Testis (tissue), 2 donors: ENCODE measurements at regions not wholly inside any gene's neighbourhood (a gene's known extent, or its start where the extent isn't known, plus 50 kb on each side); places are given as distances from the start of the nearest gene placed in this dataset.

ENCODE experiments used
- DNase-seq: peaks from one replicate; pipeline ENCODE4 v3.0.0-alpha.2; 2019
- H3K27ac ChIP-seq, 2 donors: fragments of 200-600 bp; sonication (generic); one replicate each; pipeline ENCODE4 v1.5.1; 2019
- H3K27me3 ChIP-seq: fragments of 200-600 bp; sonication (generic); one replicate; pipeline ENCODE4 v1.5.1; 2019
- H3K36me3 ChIP-seq: fragments of 200-600 bp; sonication (generic); one replicate; pipeline ENCODE4 v1.5.1; 2017; ENCODE audit warnings: low read depth; ENCODE audit errors: missing control alignments
- H3K4me1 ChIP-seq: fragments of 200-600 bp; sonication (generic); one replicate; pipeline ENCODE4 v1.5.1; 2019
- H3K4me3 ChIP-seq, 2 donors: fragments of 200-600 bp; sonication (generic); one replicate each; pipeline ENCODE4 v1.5.1; 2017 to 2019
- H3K9me3 ChIP-seq: fragments of 200-600 bp; sonication (generic); one replicate; pipeline ENCODE4 v1.5.1; 2017
- CTCF ChIP-seq, 3 experiments: fragments of 450-650 bp in 2 of 3; fragments of 200-600 bp in 1 of 3; sonication (generic) in 1 of 3; IDR thresholded peaks; one replicate each; pipeline ENCODE4 v1.5.1; 2016 to 2019; ENCODE audit warnings: antibody characterized with exemption in 3 of 3, mild to moderate bottlenecking in 2 of 3, moderate library complexity in 1 of 3
- POLR2A ChIP-seq: fragments of 450-650 bp; IDR thresholded peaks from one replicate; pipeline ENCODE4 v1.6.1; 2017; ENCODE audit warnings: antibody characterized with exemption, mild to moderate bottlenecking, moderate library complexity
- WGBS, 2 donors: methylation state at CpG; one replicate each; pipeline ENCODE4 v1.1.5; 2018; 5-methylcytosine and 5-hydroxymethylcytosine counted together
- intact Hi-C: fragments of 100-400 bp; cut with DNase I; formaldehyde crosslinking; loops from one replicate; pipeline ENCODE4 v1.15.1; 2023; ENCODE audit warnings: low total_unique reads

DNA sequence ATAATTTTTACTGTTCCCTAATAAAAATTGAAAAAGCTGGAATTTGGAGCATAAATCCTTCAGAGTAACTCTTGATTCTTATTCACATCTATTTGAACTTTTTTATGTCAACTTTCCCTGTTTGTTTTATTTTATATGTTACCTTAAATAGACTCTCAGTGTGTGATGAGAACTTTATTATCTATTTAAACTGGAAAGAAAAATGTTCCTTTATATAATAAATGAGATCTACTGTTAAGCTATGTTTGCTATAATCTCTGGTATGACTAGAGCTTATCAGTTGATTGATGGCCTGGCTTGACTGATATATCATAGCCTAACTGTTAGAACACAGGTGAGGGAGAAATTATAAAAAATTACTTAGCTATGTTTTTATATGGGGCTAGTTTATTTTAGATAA lies 330.6 kb upstream of the EPHA6 start:
- Histone ChIP-seq H3K27ac (no peak overlapping the region), H3K4me1 (no peaks in the 10 kb centered on the region), H3K36me3 (no peaks in the 10 kb centered on the region), H3K9me3 (no peaks in the 10 kb centered on the region), H3K27me3 (no peaks in the 10 kb centered on the region), H3K4me3 (no peak overlapping the region)
- intact Hi-C loops, result no loop called here
- no peak for DNase-seq
- TF ChIP-seq POLR2A (no peak), CTCF (IDR thresholded peaks at IDR 0.05) (no peak)

- WGBS, 2 donors, result 84 to 89% methylated on average over 4 of the region's 4 CpGs
- no peak overlapping the region for H3K27ac ChIP-seq
- intact Hi-C loops, result no loop called here
These were observed 325.7 kb upstream of the EPHA6 start for GRCh38 chr3:96488708-96489107.

DNA sequence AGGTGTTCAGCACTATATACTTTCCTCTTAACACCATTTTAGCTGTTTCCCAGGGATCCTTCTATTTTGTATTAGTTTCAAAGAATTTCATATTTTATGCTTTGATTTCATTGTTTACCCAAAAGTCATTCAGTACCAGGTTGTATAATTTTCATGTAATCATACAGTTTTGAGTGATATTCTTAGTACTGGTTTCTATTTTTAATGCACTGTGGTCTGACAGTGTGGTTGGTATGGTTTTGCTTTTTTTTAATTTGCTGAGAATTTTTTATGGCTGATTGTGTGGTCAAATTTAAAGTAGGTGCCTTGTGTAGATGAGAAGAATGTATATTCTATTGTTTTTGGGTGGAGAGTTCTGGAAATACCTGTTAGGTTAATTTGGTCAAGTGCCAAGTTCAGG lies 323.4 kb upstream of the EPHA6 start:
- Histone ChIP-seq H3K27ac (no peak overlapping the region), H3K4me3 (no peak overlapping the region), H3K9me3 (no peaks in the 10 kb centered on the region), H3K36me3 (no peaks in the 10 kb centered on the region), H3K27me3 (no peaks in the 10 kb centered on the region), H3K4me1 (no peaks in the 10 kb centered on the region)
- intact Hi-C loops, result no loop called here
- no peak for DNase-seq
- TF ChIP-seq CTCF (IDR thresholded peaks at IDR 0.05) (no peak), POLR2A (no peak)

More at GRCh38 chr3:96488708-96489107, 325.7 kb upstream of the EPHA6 start:
- Histone ChIP-seq H3K36me3 (no peaks in the 10 kb centered on the region), H3K9me3 (no peaks in the 10 kb centered on the region), H3K27me3 (no peaks in the 10 kb centered on the region), H3K4me1 (no peaks in the 10 kb centered on the region), H3K4me3 (no peak overlapping the region)
- TF ChIP-seq POLR2A, result no peak
- no peak for TF ChIP-seq CTCF (IDR thresholded peaks at IDR 0.05)
- DNase-seq, result no peak

GRCh38 chr3:96491868-96492267 lies 322.5 kb upstream of the EPHA6 start:
- Histone ChIP-seq H3K36me3 (no peaks in the 10 kb centered on the region), H3K4me1 (no peaks in the 10 kb centered on the region), H3K4me3 (no peak overlapping the region), H3K27ac (no peak overlapping the region), H3K9me3 (no peaks in the 10 kb centered on the region), H3K27me3 (no peaks in the 10 kb centered on the region)
- intact Hi-C loops, result no loop called here
- no peak for TF ChIP-seq POLR2A
- no peak for TF ChIP-seq CTCF (IDR thresholded peaks at IDR 0.05)
- DNase-seq, result no peak

DNA sequence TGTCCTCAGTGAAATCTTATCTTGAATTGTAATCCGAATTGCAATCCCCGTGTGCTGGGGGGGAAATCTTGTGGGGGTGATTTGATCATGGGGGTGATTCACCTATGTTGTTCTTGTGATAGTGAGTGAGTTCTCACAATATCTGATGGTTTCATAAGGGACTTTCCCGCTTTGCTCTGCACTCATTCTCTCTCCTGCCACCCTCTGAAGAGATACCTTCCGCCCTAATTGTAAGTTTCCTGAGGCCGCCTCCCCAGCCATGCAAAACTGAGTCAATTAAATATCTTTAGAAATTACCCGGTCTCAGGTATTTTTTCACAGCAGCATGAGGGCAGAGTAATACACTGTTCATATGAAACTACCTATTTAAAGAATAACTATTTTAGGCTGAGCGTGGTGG lies 304.1 kb upstream of the EPHA6 start:
- intact Hi-C loops, result no loop called here
- no peak overlapping the region for H3K4me3 ChIP-seq
- H3K9me3 ChIP-seq, result no peaks in the 10 kb centered on the region
- no peak overlapping the region for H3K27ac ChIP-seq
- WGBS, 2 donors, result 90% methylated on average over 6 to 7 of the region's 7 CpGs
- no peaks in the 10 kb centered on the region for H3K36me3 ChIP-seq
- H3K27me3 ChIP-seq, result no peaks in the 10 kb centered on the region
- DNase-seq, result no peak
- no peaks in the 10 kb centered on the region for H3K4me1 ChIP-seq
- TF ChIP-seq POLR2A (no peak), CTCF (IDR thresholded peaks at IDR 0.05) (no peak)
